GM12878 (cell line): ENCODE measurements at regions not wholly inside any gene's neighbourhood (a gene's known extent, or its start where the extent isn't known, plus 50 kb on each side); places are given as distances from the start of the nearest gene placed in this dataset.

Experiments used
- ATAC-seq: fragments of 200-7000 bp; cut with Tn5 transposase; 3 replicates; pipeline ENCODE4 v1.9.1; 2020; ENCODE audit warnings: mild to moderate bottlenecking, moderate library complexity
- BruUV-seq: library from RNA; stranded (reverse); fragments of 400-500 nt; replicated peaks from 2 replicates; lab custom pipeline; 2021; lab: Mats Ljungman, UMichigan
- CTCF ChIA-PET: fragments of 300-600 bp; sonication (Branson Sonifier 250); formaldehyde crosslinking; extraction: SDS; loops from one replicate; lab custom pipeline; 2021; ENCODE audit warnings: inconsistent platforms; lab: Yijun Ruan, JAX
- POLR2A ChIA-PET: fragments of 350-600 bp; formaldehyde crosslinking; extraction: SDS; loops from one replicate; lab custom pipeline; 2021; ENCODE audit warnings: inconsistent platforms; lab: Charles Lee
- RAD21 ChIA-PET: fragments of 300-600 bp; sonication (Branson Sonifier 250); formaldehyde crosslinking; loops from one replicate; lab custom pipeline; 2023; ENCODE audit warnings: antibody characterized with exemption; ENCODE audit not compliant: unreplicated experiment; lab: Charles Lee
- SMC1A ChIA-PET: fragments of 300-600 bp; sonication (Branson Sonifier 250); formaldehyde crosslinking; loops from one replicate; lab custom pipeline; 2023; ENCODE audit not compliant: unreplicated experiment, uncharacterized antibody; lab: Charles Lee
- DNase-seq: peaks from one replicate; pipeline ENCODE4 v3.0.0-alpha.2; 2011; ENCODE audit warnings: low read depth, low spot score
- FAIRE-seq: peaks from 3 replicates; lab custom pipeline; 2011; peaks lifted over from hg19 to GRCh38; lab: Jason Lieb, UNC
- H2AFZ ChIP-seq: 2 replicates; pipeline ENCODE4 v1.6.0; 2011; ENCODE audit warnings: low read depth, low read length, control low read depth; ENCODE audit not compliant: control insufficient read depth
- H3K27ac ChIP-seq: 2 replicates; pipeline ENCODE4 v1.5.1; 2011; ENCODE audit warnings: control low read depth; ENCODE audit not compliant: control insufficient read depth, insufficient read depth
- H3K27me3 ChIP-seq, 2 experiments: replicated peaks in 1 of 2; 2 replicates each; pipeline versions ENCODE4 v1.6.0 to v1.6.1; 2011; ENCODE audit warnings: low read length in 1 of 2; ENCODE audit not compliant: control insufficient read depth in 2 of 2, insufficient read depth in 2 of 2
- H3K36me3 ChIP-seq, 2 experiments: 2 replicates each; pipeline ENCODE4 v1.5.1; 2011; ENCODE audit warnings: low read length in 1 of 2; ENCODE audit not compliant: control insufficient read depth in 2 of 2, insufficient read depth in 2 of 2
- H3K4me1 ChIP-seq: 2 replicates; pipeline ENCODE4 v1.6.1; 2011; ENCODE audit warnings: mild to moderate bottlenecking, low read length, moderate library complexity, mixed read lengths; ENCODE audit not compliant: control insufficient read depth, insufficient read depth
- H3K4me2 ChIP-seq: 2 replicates; pipeline ENCODE4 v1.6.0; 2011; ENCODE audit warnings: control low read depth; ENCODE audit not compliant: control insufficient read depth, insufficient read depth
- H3K4me3 ChIP-seq: fragments of 200-600 bp; sonication (generic); 2 replicates; pipeline ENCODE4 v1.5.1; 2016
- H3K79me2 ChIP-seq: 2 replicates; pipeline ENCODE4 v1.6.0; 2011; ENCODE audit warnings: low read length; ENCODE audit not compliant: control insufficient read depth, insufficient read depth
- H3K9ac ChIP-seq: 2 replicates; pipeline ENCODE4 v1.8.0; 2011; ENCODE audit warnings: low read length, control low read depth, mixed read lengths; ENCODE audit not compliant: control insufficient read depth, insufficient read depth
- H3K9me3 ChIP-seq: replicated peaks from 3 replicates; pipeline ENCODE4 v1.5.1; 2011; ENCODE audit warnings: mild to moderate bottlenecking, low read length; ENCODE audit not compliant: control insufficient read depth, insufficient read depth
- H4K20me1 ChIP-seq: 2 replicates; pipeline ENCODE4 v1.6.0; 2011; ENCODE audit not compliant: control insufficient read depth, insufficient read depth
- MYB ChIP-seq: fragments of 150-350 bp; IDR thresholded peaks from 2 replicates; pipeline ENCODE4 v1.6.1; 2014; ENCODE audit warnings: mild to moderate bottlenecking, low read depth, low read length, borderline replicate concordance
- SMARCA5 ChIP-seq: fragments of 450-650 bp; IDR thresholded peaks from 2 replicates; pipeline ENCODE4 v1.6.1; 2017; ENCODE audit warnings: mild to moderate bottlenecking
- WGBS: methylation state at CpG from one replicate; pipeline ENCODE4 v1.1.6; 2016; ENCODE audit warnings: low lambda C conversion rate; ENCODE audit not compliant: insufficient replicate concordance, insufficient coverage; ENCODE audit errors: missing lambda C conversion rate; 5-methylcytosine and 5-hydroxymethylcytosine counted together
- in situ Hi-C: fragments of 300-500 bp; cut with MboI; formaldehyde crosslinking; loops from 9 replicates; pipeline ENCODE4 v1.14.3; 2018; ENCODE audit warnings: mixed read lengths
- intact Hi-C: fragments of 100-400 bp; cut with micrococcal nuclease; formaldehyde crosslinking; loops from one replicate; pipeline ENCODE4 v1.14.2; 2022; ENCODE audit not compliant: unreplicated experiment
- TF ChIP-seq, protein P1 (sequence below): fragments of 450-650 bp; IDR thresholded peaks from 2 replicates; pipeline ENCODE4 v1.6.1; 2017; ENCODE audit warnings: mild to moderate bottlenecking, moderate library complexity

DNA sequence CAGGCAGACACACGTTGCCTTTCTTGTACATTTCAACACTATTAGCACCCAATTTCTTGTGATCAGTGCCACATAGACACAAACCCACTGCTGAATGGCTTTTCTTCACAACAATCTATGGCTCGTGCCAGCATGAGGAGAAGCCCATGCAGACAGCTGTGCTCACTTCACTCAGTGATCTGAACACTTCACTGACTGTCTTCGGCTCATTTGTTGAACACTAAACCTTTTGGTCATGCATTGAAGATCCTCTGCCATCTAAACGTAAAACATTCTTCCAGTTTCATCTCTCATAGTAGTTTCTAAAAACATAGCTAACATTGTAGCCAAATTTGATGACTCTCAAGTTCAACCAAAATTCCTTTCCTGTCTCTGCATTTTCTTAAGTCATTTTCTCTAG, 331.0 kb upstream of the ZP4 start (continued):
- TF ChIP-seq, protein P1, sequence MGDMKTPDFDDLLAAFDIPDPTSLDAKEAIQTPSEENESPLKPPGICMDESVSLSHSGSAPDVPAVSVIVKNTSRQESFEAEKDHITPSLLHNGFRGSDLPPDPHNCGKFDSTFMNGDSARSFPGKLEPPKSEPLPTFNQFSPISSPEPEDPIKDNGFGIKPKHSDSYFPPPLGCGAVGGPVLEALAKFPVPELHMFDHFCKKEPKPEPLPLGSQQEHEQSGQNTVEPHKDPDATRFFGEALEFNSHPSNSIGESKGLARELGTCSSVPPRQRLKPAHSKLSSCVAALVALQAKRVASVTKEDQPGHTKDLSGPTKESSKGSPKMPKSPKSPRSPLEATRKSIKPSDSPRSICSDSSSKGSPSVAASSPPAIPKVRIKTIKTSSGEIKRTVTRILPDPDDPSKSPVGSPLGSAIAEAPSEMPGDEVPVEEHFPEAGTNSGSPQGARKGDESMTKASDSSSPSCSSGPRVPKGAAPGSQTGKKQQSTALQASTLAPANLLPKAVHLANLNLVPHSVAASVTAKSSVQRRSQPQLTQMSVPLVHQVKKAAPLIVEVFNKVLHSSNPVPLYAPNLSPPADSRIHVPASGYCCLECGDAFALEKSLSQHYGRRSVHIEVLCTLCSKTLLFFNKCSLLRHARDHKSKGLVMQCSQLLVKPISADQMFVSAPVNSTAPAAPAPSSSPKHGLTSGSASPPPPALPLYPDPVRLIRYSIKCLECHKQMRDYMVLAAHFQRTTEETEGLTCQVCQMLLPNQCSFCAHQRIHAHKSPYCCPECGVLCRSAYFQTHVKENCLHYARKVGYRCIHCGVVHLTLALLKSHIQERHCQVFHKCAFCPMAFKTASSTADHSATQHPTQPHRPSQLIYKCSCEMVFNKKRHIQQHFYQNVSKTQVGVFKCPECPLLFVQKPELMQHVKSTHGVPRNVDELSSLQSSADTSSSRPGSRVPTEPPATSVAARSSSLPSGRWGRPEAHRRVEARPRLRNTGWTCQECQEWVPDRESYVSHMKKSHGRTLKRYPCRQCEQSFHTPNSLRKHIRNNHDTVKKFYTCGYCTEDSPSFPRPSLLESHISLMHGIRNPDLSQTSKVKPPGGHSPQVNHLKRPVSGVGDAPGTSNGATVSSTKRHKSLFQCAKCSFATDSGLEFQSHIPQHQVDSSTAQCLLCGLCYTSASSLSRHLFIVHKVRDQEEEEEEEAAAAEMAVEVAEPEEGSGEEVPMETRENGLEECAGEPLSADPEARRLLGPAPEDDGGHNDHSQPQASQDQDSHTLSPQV, result no peak
- no peak for TF ChIP-seq MYB
- TF ChIP-seq, all 136 proteins: peak for 0

DNA sequence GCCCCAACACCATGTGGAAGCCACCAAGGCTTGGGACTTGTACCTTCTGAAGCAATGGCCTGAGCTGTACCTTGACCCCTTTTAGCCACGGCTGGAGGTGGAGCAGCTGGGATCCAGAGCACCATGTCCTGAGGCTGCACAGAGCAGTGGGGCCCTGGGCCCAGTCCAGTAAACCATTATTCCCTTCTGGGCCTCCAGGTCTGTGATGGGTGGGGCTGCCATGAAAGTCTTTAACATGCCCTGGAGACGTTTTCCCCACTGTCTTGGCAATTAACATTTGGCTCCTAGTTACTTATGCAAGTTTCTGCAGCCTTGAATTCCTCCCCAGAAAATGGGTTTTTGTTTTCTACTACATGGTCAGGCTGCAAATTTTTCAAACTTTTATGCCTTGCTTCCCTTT, 323.7 kb upstream of the ZP4 start:
- POLR2A ChIA-PET, result no interaction called here
- Histone ChIP-seq H3K36me3 (no peaks in the 10 kb centered on the region), H3K4me2 (no peak overlapping the region), H3K79me2 (no peaks in the 10 kb centered on the region), H3K9ac (no peak overlapping the region), H2AFZ (no peak overlapping the region), H3K27ac (no peak overlapping the region), H3K4me1 (no peaks in the 10 kb centered on the region), H3K27me3 (no peaks in the 10 kb centered on the region), H3K4me3 (no peak overlapping the region), H3K9me3 (no peaks in the 10 kb centered on the region), H4K20me1 (no peaks in the 10 kb centered on the region)
- DNase-seq (no peak), FAIRE-seq (no peak), ATAC-seq (no peak)
- no TSS peak for BruUV-seq
- in situ Hi-C loops, result no loop called here
- 7% methylated on average over 2 of the region's 2 CpGs for WGBS
- RAD21 ChIA-PET, result no interaction called here
- intact Hi-C loops, result no loop called here
- SMC1A ChIA-PET, result interaction anchor here (1.1 kb wide), 1 partner anchor 12 kb away, joined by 3 read pairs; no protein-coding TSS in a partner anchor
- CTCF ChIA-PET, result no interaction called here
- no peak for TF ChIP-seq SMARCA5
